ENCODE measurements at regions not wholly inside any gene's neighbourhood (a gene's known extent, or its start where the extent isn't known, plus 50 kb on each side); places are given as distances from the start of the nearest gene placed in this dataset.
A peak's percentile ranks its signal among the peaks of the same experiment; 100 is the strongest.

DNA sequence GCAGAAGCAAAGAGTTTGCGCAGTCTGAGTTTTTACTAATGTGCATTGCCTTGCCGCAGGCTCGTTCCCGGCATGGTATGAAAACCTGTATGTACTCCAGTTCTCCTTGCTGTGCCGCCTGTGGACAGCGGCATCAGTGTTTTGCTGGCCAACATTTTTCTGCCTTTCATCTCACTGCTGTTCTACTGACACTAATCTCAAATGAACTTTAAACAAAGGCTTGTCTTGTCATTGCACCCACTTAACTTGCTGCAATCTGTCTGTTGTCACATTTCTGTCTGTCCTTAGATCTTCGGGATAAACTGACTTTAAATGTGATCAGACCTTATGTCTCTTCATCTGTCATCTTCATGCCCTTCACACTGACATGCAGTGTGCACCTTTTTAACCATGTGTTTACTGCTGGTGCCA lies 71.7 kb upstream of the ZNRF2 start:
- DNase-seq: no peak

DNA sequence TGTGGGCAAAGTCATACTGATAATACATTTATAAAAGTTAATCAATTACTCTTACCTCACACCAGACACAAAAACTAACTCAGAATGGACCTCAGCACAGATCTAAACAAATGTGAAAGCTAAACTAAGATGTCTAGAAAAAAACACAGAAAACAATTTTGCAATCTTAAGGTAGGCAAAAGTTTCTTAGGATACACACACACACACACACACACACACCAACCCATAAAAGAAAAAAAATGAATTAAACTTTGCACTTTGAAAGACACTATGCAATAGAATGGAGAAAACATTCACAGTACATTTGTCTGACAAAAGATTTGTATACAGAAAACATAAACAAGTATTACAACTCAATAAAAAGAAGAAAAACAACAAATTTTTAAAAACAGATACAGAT lies 70.8 kb upstream of the ZNRF2 start:
- no peak for DNase-seq

DNA sequence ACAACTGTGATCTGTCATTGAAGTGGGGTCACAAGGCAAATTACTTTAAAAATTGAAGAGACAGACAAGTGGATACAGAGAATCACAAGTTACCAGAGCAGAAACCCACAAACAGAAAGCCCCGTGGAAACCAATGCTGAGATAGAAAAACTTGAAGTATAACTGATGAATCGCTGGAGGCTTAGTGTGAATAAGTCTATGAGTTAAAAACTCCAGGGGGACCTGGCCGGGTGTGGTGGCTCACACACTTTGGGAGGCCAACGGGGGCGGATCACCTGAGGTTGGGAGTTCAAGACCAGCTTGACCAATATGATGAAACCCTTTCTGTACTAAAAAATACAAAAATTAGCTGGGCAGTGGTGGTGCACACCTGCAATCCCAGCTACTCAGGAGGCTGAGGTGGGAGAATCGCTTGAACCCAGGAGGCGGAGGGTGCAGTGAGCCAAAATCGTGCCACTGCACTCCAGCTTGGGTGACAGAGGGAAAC lies 69.7 kb upstream of the ZNRF2 start:
- no peak for DNase-seq

DNA sequence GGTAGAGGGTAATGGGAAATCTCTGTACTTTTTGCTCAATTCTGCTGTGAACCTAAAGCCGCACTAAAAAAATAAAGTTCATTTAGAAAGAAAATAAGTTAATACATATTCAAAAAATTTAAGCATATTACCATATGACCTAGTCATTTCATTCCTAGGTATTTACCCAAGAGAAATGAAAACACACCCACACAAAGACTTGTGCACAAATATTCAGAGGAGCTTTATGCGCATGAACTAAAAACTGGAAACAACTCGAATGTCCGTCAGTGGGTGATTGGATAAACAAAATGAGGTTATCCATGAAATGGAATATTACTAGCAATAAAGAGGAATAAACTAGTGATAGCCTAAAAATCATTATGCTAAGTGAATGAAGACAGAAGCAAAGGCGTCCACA lies 62.6 kb upstream of the ZNRF2 start:
- DNase-seq: no peak

DNA sequence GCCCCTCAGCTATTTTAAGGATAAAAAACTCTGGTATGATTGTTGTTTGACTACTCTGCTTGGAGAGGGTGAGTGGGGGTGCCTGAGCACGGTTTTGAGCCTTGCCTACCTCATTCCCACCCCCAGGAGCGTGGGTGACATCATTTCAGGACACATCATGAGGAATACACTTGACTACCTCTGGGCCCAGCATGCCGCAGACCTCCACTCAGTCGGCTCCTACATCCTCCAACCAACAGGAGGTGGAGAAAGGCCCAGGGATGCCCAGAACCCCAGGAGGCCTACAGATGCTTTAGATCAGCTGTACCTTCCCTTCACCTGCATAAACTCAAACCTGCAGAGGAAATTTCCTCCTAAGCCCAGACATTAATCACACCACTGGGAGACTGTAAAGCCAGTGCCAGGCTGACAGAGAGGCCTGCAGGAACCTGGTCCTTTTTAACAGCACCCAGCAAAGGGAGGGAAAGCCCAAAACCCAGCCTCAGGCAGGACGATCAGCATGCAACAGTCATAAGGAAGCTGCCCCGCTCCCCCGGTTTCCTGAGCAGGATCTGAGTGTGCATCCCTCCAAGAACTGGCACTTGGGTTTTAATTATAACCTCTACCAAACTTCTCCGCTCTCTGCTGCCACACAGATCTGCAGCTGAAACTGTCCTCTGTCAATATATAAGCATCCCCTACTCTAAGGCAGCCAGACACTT lies 61.7 kb upstream of the ZNRF2 start:
- no peak for DNase-seq

DNA sequence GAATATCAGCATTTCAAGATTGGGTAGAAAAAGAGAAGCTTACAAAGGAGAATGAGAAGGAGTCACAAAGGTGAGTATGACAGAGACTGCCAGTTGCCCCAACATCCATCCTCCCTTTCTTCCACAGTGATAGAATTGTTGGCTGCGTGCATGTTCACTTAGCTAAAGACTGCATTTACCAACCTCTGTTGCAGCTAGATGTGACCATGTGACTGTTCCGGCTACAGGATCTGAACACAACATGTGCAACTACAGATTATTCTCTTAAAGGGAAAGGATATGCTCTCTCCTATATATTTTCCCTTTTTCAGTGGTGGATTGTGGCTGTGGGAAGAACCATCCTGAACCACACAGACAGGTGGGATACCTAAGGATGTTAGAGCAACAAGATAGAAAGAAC lies 60.5 kb upstream of the ZNRF2 start:
- no peak for DNase-seq

DNA sequence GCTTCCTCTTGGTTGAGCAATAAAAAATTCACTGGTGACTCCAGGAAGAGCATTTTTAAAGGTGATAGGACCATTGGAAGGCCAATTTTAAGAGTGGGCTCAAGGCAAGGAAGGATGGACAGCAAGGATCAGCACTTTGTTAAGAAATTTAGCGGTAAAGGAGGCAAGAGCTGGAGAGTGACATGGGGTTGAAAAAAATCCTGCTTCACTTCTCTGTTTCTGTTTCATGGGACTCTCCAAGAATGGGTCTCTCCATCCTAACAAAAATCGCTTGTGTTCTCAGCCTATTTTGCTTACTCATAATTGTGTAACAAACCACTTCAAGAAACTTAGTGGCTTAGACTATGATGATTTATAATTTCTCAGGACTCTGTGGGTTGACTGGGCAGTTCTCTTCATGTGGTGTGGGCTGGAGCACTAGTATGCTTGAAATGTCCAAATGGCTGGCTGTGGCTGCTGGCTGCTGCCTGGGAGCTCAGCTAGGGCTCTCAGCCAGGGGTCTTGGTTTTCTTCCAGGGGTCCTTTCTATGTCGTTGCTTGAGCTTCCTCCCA lies 59.8 kb upstream of the ZNRF2 start:
- no peak for DNase-seq

DNA sequence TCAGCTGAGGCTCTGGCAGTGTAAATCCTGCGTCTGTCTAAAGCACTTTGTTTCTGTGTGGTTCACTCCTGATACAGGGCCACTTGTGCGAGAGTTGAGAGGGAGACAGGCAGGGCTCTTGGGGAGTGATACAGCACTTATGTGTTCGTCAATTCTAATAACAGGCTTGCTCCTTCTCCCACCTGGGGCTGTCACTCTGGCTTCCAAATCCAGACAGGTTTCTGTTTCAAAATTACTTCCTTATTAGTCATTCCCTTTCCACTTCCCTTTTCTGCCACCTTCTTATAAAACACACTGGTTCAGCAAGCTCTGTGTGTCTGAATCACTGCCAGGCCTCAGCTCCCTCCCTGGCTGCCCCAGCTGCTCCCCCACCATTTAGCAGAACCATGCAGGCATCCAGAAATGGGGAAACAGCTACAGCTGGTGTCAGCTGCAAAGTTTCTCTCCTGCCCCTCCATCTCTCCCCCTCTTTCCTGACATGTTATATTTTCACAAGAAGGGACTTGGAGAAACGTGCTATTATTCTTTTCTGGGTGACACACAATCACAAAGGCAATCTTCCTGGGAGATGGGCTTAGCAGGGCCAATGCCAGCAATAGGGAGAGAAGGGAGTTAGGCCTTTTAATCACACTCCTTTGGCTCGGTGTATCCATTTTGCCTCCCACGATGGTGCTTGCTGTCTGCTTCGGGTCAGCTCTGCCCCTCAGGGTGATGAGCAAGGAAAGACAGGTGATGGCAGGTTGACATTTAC lies 58.4 kb upstream of the ZNRF2 start:
- peak in 1 of 2 experiments; percentile 33 for DNase-seq

DNA sequence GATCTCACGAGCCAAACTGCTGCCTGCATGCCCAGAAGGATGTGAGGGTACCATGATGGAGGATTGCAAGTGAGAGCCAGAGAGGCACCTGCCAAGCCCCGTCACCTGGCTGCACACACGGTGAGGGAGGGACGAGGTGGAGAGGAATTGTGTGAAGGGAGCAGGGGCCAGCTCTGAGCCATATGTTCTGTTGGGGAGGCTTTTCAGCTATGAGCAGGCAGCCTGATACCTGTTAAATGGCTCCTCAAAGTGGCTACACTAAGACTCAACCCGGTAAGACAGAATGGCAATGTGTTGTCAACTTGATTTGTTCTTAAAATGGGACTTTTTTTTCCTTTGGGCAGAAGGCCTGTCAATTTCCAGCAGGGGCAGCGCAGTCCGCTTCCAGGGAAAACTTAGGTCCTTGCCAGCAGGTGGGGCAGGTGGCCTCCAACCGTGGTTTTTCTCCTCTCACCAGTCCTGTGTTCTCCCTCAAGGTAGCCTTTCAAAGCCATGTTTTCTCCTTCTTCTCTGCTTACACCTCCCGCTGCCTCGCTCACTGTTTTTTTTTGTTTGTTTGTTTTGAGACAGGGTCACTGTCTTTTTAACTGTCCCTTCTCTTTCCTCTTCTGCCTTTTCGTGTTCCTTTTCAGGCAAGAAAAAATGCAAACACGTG lies 57.7 kb upstream of the ZNRF2 start:
- DNase-seq: peak; percentile 45 to 69

DNA sequence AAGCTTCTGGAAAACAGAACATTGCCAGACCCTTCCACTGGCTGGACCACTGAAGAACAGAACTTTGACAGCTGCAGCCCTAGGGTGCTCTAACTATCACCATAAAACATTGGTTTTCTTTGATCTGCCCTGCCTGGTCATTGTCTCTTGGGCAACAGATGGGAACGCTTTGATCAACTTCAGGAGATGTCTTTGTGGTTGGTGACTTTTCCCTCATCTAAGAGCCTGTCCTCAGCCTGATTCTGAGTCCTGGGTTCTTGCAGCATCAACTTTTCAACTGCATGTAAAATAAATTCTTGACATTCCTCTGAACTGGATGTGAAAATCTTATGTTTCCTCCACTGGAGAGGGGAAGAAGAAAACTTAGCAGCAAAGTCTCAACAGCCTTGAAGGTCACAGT lies 53.1 kb upstream of the ZNRF2 start:
- DNase-seq: no peak

DNA sequence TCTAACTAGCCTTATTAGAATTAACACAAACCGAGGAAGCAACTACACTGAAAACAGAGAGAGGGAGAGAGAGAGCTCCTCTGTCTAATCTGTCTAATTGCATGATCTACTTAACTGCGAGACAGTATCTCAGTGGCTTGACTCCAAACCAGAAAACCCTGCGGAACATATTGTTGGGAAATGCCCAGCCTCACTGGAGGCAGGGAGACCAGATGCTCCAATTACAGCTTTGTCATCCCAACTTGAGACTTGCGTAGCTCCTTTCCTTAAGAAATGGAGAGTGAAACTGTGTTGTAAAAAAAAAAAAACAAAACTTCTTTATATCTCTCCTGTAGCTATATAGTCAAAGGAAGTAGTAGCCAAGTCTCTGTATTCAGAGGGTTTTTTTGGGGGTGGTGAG lies 52.0 kb upstream of the ZNRF2 start:
- no peak for DNase-seq

Measured in SHP77 (cell line).